ENCODE measurements at regions not wholly inside any gene's neighbourhood (a gene's known extent, or its start where the extent isn't known, plus 50 kb on each side); places are given as distances from the start of the nearest gene placed in this dataset.

DNA sequence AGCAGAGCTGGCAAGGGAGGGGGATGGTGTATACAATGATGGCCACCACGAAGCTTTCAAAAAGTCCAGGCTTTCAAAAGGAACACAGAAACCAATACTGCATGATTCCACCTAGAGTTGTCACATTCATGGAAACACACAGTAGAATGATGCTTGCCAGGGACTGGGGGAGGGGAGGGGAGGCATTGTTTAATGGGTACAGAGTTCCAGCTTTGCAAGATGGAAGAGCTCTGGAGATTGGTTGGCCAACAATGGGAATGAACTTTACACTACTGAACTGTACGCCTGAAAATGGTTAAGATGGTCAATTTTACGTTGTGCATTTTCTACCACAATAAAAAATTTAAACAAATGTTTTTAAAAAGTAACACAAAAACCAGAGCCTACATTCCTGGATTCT lies 104.5 kb upstream of the KDM7A start:
- TF ChIP-seq, protein P1, sequence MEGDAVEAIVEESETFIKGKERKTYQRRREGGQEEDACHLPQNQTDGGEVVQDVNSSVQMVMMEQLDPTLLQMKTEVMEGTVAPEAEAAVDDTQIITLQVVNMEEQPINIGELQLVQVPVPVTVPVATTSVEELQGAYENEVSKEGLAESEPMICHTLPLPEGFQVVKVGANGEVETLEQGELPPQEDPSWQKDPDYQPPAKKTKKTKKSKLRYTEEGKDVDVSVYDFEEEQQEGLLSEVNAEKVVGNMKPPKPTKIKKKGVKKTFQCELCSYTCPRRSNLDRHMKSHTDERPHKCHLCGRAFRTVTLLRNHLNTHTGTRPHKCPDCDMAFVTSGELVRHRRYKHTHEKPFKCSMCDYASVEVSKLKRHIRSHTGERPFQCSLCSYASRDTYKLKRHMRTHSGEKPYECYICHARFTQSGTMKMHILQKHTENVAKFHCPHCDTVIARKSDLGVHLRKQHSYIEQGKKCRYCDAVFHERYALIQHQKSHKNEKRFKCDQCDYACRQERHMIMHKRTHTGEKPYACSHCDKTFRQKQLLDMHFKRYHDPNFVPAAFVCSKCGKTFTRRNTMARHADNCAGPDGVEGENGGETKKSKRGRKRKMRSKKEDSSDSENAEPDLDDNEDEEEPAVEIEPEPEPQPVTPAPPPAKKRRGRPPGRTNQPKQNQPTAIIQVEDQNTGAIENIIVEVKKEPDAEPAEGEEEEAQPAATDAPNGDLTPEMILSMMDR (conservative IDR thresholded peaks at IDR 0.05): no peak
- no peaks in the 10 kb centered on the region for H3K4me1 ChIP-seq (ENCODE audit: insufficient read depth, low read length)
- Mint-ChIP-seq H3K9me3 (no peaks in the 10 kb centered on the region), H3K27me3 (ENCODE audit: low read depth) (peaks cover 2% of the 10 kb centered on the region), H3K27ac (no peak overlapping the region), H3K36me3 (ENCODE audit: insufficient read depth in 1 of 3, low read depth in 3 of 3) (no peaks in the 10 kb centered on the region), H3K4me1 (peaks cover 7 to 8% of the 10 kb centered on the region in 2 experiments), H3K4me3 (no peak overlapping the region)
- no peaks in the 10 kb centered on the region for H3K79me2 ChIP-seq (ENCODE audit: insufficient read depth, low read length)
- no peak overlapping the region for H2BK120ac ChIP-seq (ENCODE audit: low read depth, low read length, poor library complexity, severe bottlenecking)
- H3K9ac ChIP-seq (ENCODE audit: extremely low read depth, insufficient read length, low read length): no peak overlapping the region
- DNase-seq: no peak
- no peak overlapping the region for H2AFZ ChIP-seq (ENCODE audit: low read length)
- H2BK15ac ChIP-seq (ENCODE audit: low read depth, low read length): no peak overlapping the region
- WGBS (ENCODE audit: extremely low coverage, insufficient read length, low lambda C conversion rate): no CpG with 5 or more reads among the region's 3 CpGs
- no peak overlapping the region for H3K14ac ChIP-seq (ENCODE audit: insufficient read depth, low read length)
- no peaks in the 10 kb centered on the region for H3K27me3 ChIP-seq (ENCODE audit: insufficient read depth, low read length)
- no peak overlapping the region for H2BK12ac ChIP-seq (ENCODE audit: insufficient read length, low read depth, low read length)
- H4K8ac ChIP-seq (replicated peaks; ENCODE audit: insufficient read length, low read depth, low read length): no peak overlapping the region
- no peaks in the 10 kb centered on the region for H3K9me3 ChIP-seq (ENCODE audit: control insufficient read depth, low read depth, low read length)
- no peak overlapping the region for H4K91ac ChIP-seq (ENCODE audit: insufficient read length, low read depth, low read length)
- no peak overlapping the region for H2BK20ac ChIP-seq (ENCODE audit: low read depth, low read length, poor library complexity, severe bottlenecking)
- no peak overlapping the region for H3K56ac ChIP-seq (ENCODE audit: insufficient read length, low read depth, low read length)
- no peak overlapping the region for H3K23ac ChIP-seq (ENCODE audit: insufficient read length, low read depth, low read length)
- no peak overlapping the region for H3T11ph ChIP-seq (ENCODE audit: low read length)
- no peaks in the 10 kb centered on the region for H3K23me2 ChIP-seq (ENCODE audit: insufficient read length, low read depth, low read length, poor library complexity, severe bottlenecking)
- no peak overlapping the region for H3K4me2 ChIP-seq (ENCODE audit: insufficient read depth, insufficient read length, low read length)
- H4K20me1 ChIP-seq (ENCODE audit: control insufficient read depth, insufficient read depth, insufficient read length): no peaks in the 10 kb centered on the region
- no peak overlapping the region for H3K18ac ChIP-seq (ENCODE audit: insufficient read length, low read depth, low read length)
- H4K5ac ChIP-seq (ENCODE audit: insufficient read length, low read depth, low read length): no peak overlapping the region
- H3K4ac ChIP-seq (ENCODE audit: low read depth, low read length): no peak overlapping the region
- H3K27ac ChIP-seq (ENCODE audit: insufficient read length, low read depth, low read length): no peak overlapping the region
- H2BK5ac ChIP-seq (ENCODE audit: insufficient read length, low read length): no peak overlapping the region
- no peak overlapping the region for H2AK5ac ChIP-seq (ENCODE audit: insufficient read length, low read length)
- no peaks in the 10 kb centered on the region for H3K79me1 ChIP-seq (ENCODE audit: insufficient read depth, low read depth, low read length, poor library complexity, severe bottlenecking)

Measured in H9 (cell line).